WTC11 (cell line): ENCODE measurements at regions not wholly inside any gene's neighbourhood (a gene's known extent, or its start where the extent isn't known, plus 50 kb on each side); places are given as distances from the start of the nearest gene placed in this dataset.

Experiments
- ATAC-seq: fragments of 200-7000 bp; cut with Tn5 transposase; 2 replicates; pipeline ENCODE4 v1.10.0; 2021; ENCODE audit warnings: mild to moderate bottlenecking, moderate library complexity
- CTCF ChIA-PET: fragments of 300-600 bp; sonication (Branson Sonifier 250); formaldehyde crosslinking; loops from one replicate; lab custom pipeline; 2021; ENCODE audit warnings: antibody characterized with exemption; lab: Charles Lee
- POLR2A ChIA-PET: fragments of 350-600 bp; sonication (Branson Sonifier 250); formaldehyde crosslinking; loops from one replicate; lab custom pipeline; 2021; ENCODE audit warnings: antibody characterized with exemption; lab: Charles Lee
- DNase-seq: peaks from one replicate; pipeline ENCODE4 v3.0.0; 2021; ENCODE audit warnings: low spot score
- H3K27ac Mint-ChIP-seq: 2 replicates; pipeline ENCODE4 v1.8.0; 2021; ENCODE audit warnings: mixed read lengths
- H3K27me3 Mint-ChIP-seq: 2 replicates; pipeline ENCODE4 v1.8.0; 2021; ENCODE audit warnings: low read depth, mild to moderate bottlenecking, moderate library complexity, mixed read lengths
- H3K36me3 Mint-ChIP-seq: 2 replicates; pipeline ENCODE4 v1.8.0; 2021; ENCODE audit warnings: mixed read lengths
- H3K4me1 Mint-ChIP-seq: 2 replicates; pipeline ENCODE4 v1.8.0; 2022; ENCODE audit warnings: mixed read lengths
- H3K4me3 Mint-ChIP-seq: 2 replicates; pipeline ENCODE4 v1.8.0; 2021; ENCODE audit warnings: mild to moderate bottlenecking, moderate library complexity, mixed read lengths
- H3K9me3 Mint-ChIP-seq: 2 replicates; pipeline ENCODE4 v1.8.0; 2021; ENCODE audit warnings: mixed read lengths
- AR ChIP-seq: fragments of 250-450 bp; sonication (Bioruptor Pico); IDR thresholded peaks from 2 replicates; pipeline ENCODE4 v1.9.0; 2021; ENCODE audit warnings: mild to moderate bottlenecking
- ATF2 ChIP-seq: sonication (generic); formaldehyde crosslinking; IDR thresholded peaks from 2 replicates; pipeline ENCODE4 v1.8.1; 2022; ENCODE audit warnings: low read depth, missing genetic modification reagents, borderline replicate concordance
- EMX1 ChIP-seq: fragments of 250-450 bp; sonication (Bioruptor Pico); IDR thresholded peaks from 2 replicates; pipeline ENCODE4 v1.8.0; 2021; ENCODE audit warnings: mild to moderate bottlenecking
- ETV6 ChIP-seq: sonication (generic); formaldehyde crosslinking; IDR thresholded peaks from 2 replicates; pipeline ENCODE4 v1.8.1; 2022; ENCODE audit warnings: mild to moderate bottlenecking, missing genetic modification reagents
- FOXJ3 ChIP-seq: sonication (generic); formaldehyde crosslinking; IDR thresholded peaks from 2 replicates; pipeline ENCODE4 v1.9.0; 2021; ENCODE audit warnings: missing genetic modification reagents, mild to moderate bottlenecking, borderline replicate concordance
- JUN ChIP-seq: sonication (generic); formaldehyde crosslinking; IDR thresholded peaks from 2 replicates; pipeline ENCODE4 v1.8.0; 2023; ENCODE audit warnings: mild to moderate bottlenecking, missing genetic modification reagents
- NFATC4 ChIP-seq: fragments of 250-450 bp; sonication (Bioruptor Pico); IDR thresholded peaks from 2 replicates; pipeline ENCODE4 v1.9.0; 2021; ENCODE audit warnings: mild to moderate bottlenecking
- OVOL2 ChIP-seq: fragments of 250-450 bp; sonication (Bioruptor Pico); IDR thresholded peaks from 2 replicates; pipeline ENCODE4 v1.9.0; 2021; ENCODE audit warnings: mild to moderate bottlenecking, borderline replicate concordance
- PRRX2 ChIP-seq: fragments of 250-450 bp; sonication (Bioruptor Pico); IDR thresholded peaks from 2 replicates; pipeline ENCODE4 v1.8.0; 2021; ENCODE audit warnings: mild to moderate bottlenecking
- SMAD4 ChIP-seq: sonication (generic); formaldehyde crosslinking; IDR thresholded peaks from 2 replicates; pipeline ENCODE4 v1.8.0; 2022; ENCODE audit warnings: mild to moderate bottlenecking, missing genetic modification reagents
- SP1 ChIP-seq: sonication (generic); formaldehyde crosslinking; conservative IDR thresholded peaks from 2 replicates; pipeline ENCODE4 v1.8.1; 2022; ENCODE audit warnings: missing genetic modification reagents
- TCF7 ChIP-seq: sonication (generic); formaldehyde crosslinking; IDR thresholded peaks from 2 replicates; pipeline ENCODE4 v1.8.0; 2022; ENCODE audit warnings: mild to moderate bottlenecking, low read depth, missing genetic modification reagents, moderate library complexity
- TP53 ChIP-seq: sonication (generic); formaldehyde crosslinking; IDR thresholded peaks from 2 replicates; pipeline ENCODE4 v1.8.1; 2023; ENCODE audit warnings: mild to moderate bottlenecking, missing genetic modification reagents
- ZNF138 ChIP-seq: sonication (generic); formaldehyde crosslinking; conservative IDR thresholded peaks from 2 replicates; pipeline ENCODE4 v1.8.1; 2022; ENCODE audit warnings: mild to moderate bottlenecking, moderate library complexity, missing genetic modification reagents
- ZNF317 ChIP-seq: sonication (generic); formaldehyde crosslinking; IDR thresholded peaks from 2 replicates; pipeline ENCODE4 v1.8.1; 2023; ENCODE audit warnings: low read depth, mild to moderate bottlenecking, moderate library complexity, missing genetic modification reagents, borderline replicate concordance
- ZNF423 ChIP-seq: fragments of 250-450 bp; sonication (Bioruptor Pico); IDR thresholded peaks from 2 replicates; pipeline ENCODE4 v2.1.2; 2022; ENCODE audit warnings: mild to moderate bottlenecking, moderate library complexity
- ZNF671 ChIP-seq: fragments of 250-450 bp; sonication (Bioruptor Pico); IDR thresholded peaks from 2 replicates; pipeline ENCODE4 v1.8.0; 2021; ENCODE audit warnings: mild to moderate bottlenecking
- ZSCAN18 ChIP-seq: fragments of 250-450 bp; sonication (Bioruptor Pico); IDR thresholded peaks from 2 replicates; pipeline ENCODE4 v2.1.2; 2022; ENCODE audit warnings: mild to moderate bottlenecking, moderate library complexity
- TF ChIP-seq, protein P1 (sequence below): fragments of 250-450 bp; sonication (Bioruptor Pico); IDR thresholded peaks from 2 replicates; pipeline ENCODE4 v1.9.0; 2021; ENCODE audit warnings: mild to moderate bottlenecking, borderline replicate concordance
- TF ChIP-seq, protein P2 (sequence below): sonication (generic); formaldehyde crosslinking; IDR thresholded peaks from 2 replicates; pipeline ENCODE4 v1.8.1; 2023; ENCODE audit warnings: mild to moderate bottlenecking, missing genetic modification reagents, borderline replicate concordance
- TF ChIP-seq, protein P3 (sequence below): sonication (generic); formaldehyde crosslinking; IDR thresholded peaks from 2 replicates; pipeline ENCODE4 v1.8.1; 2023; ENCODE audit warnings: mild to moderate bottlenecking, missing genetic modification reagents, moderate library complexity
- TF ChIP-seq, protein P4 (sequence below): sonication (generic); formaldehyde crosslinking; conservative IDR thresholded peaks from 2 replicates; pipeline ENCODE4 v1.8.1; 2022; ENCODE audit warnings: mild to moderate bottlenecking, missing genetic modification reagents

GRCh38 chrX:82163701-82164100 is 961.8 kb downstream of the SH3BGRL start:
- CTCF ChIA-PET: no interaction called here
- Mint-ChIP-seq H3K27ac (no peak overlapping the region), H3K4me1 (no peaks in the 10 kb centered on the region), H3K4me3 (no peak overlapping the region), H3K9me3 (peaks cover 37% of the 10 kb centered on the region), H3K36me3 (peaks cover 13% of the 10 kb centered on the region), H3K27me3 (no peaks in the 10 kb centered on the region; the same call in 1 of the 2 replicates)
- POLR2A ChIA-PET: no interaction called here
- TF ChIP-seq ETV6 (CRISPR knock-in tag): no peak
- no peak for TF ChIP-seq ZNF423
- no peak for TF ChIP-seq TP53 (CRISPR knock-in tag)
- TF ChIP-seq, protein P1, sequence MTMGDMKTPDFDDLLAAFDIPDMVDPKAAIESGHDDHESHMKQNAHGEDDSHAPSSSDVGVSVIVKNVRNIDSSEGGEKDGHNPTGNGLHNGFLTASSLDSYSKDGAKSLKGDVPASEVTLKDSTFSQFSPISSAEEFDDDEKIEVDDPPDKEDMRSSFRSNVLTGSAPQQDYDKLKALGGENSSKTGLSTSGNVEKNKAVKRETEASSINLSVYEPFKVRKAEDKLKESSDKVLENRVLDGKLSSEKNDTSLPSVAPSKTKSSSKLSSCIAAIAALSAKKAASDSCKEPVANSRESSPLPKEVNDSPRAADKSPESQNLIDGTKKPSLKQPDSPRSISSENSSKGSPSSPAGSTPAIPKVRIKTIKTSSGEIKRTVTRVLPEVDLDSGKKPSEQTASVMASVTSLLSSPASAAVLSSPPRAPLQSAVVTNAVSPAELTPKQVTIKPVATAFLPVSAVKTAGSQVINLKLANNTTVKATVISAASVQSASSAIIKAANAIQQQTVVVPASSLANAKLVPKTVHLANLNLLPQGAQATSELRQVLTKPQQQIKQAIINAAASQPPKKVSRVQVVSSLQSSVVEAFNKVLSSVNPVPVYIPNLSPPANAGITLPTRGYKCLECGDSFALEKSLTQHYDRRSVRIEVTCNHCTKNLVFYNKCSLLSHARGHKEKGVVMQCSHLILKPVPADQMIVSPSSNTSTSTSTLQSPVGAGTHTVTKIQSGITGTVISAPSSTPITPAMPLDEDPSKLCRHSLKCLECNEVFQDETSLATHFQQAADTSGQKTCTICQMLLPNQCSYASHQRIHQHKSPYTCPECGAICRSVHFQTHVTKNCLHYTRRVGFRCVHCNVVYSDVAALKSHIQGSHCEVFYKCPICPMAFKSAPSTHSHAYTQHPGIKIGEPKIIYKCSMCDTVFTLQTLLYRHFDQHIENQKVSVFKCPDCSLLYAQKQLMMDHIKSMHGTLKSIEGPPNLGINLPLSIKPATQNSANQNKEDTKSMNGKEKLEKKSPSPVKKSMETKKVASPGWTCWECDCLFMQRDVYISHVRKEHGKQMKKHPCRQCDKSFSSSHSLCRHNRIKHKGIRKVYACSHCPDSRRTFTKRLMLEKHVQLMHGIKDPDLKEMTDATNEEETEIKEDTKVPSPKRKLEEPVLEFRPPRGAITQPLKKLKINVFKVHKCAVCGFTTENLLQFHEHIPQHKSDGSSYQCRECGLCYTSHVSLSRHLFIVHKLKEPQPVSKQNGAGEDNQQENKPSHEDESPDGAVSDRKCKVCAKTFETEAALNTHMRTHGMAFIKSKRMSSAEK (CRISPR knock-in tag): no peak
- TF ChIP-seq AR (CRISPR knock-in tag): no peak
- TF ChIP-seq ATF2 (CRISPR knock-in tag): no peak
- no peak for ATAC-seq
- no peak for DNase-seq

DNA sequence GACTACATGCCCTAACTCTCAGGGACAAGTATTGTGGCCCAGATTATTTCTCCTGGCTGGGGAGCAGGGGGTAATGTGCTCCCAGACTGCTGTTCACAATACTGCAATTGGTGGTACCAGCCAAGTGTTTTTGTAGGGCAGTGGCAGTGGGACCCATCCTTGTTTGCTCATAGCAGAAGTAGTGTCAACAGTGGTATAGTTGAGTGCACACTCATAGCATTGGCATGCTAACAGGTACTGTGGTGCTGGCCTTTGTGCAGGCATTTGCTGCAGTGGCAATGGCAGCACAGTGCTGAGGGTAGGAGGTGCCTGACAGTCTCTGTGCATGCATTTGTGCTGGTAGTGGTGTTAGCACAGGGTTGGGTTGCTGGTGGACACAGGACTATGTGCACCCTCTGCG is 995.0 kb downstream of the SH3BGRL start:
- ATAC-seq (no peak), DNase-seq (no peak)
- Mint-ChIP-seq H3K9me3 (peaks cover 12% of the 10 kb centered on the region; the same call in 1 of the 2 replicates), H3K27ac (no peak overlapping the region), H3K4me1 (no peaks in the 10 kb centered on the region), H3K4me3 (no peak overlapping the region), H3K36me3 (0 out of 2 replicates have a peak, but pooled peaks cover 4% of the 10 kb centered on the region), H3K27me3 (no peaks in the 10 kb centered on the region)
- ChIA-PET POLR2A (no interaction called here), CTCF (no interaction called here)
- TF ChIP-seq OVOL2 (CRISPR knock-in tag): no peak
- no peak for TF ChIP-seq JUN (CRISPR knock-in tag)
- TF ChIP-seq PRRX2 (CRISPR knock-in tag): no peak
- TF ChIP-seq TCF7: no peak
- TF ChIP-seq, protein P2, sequence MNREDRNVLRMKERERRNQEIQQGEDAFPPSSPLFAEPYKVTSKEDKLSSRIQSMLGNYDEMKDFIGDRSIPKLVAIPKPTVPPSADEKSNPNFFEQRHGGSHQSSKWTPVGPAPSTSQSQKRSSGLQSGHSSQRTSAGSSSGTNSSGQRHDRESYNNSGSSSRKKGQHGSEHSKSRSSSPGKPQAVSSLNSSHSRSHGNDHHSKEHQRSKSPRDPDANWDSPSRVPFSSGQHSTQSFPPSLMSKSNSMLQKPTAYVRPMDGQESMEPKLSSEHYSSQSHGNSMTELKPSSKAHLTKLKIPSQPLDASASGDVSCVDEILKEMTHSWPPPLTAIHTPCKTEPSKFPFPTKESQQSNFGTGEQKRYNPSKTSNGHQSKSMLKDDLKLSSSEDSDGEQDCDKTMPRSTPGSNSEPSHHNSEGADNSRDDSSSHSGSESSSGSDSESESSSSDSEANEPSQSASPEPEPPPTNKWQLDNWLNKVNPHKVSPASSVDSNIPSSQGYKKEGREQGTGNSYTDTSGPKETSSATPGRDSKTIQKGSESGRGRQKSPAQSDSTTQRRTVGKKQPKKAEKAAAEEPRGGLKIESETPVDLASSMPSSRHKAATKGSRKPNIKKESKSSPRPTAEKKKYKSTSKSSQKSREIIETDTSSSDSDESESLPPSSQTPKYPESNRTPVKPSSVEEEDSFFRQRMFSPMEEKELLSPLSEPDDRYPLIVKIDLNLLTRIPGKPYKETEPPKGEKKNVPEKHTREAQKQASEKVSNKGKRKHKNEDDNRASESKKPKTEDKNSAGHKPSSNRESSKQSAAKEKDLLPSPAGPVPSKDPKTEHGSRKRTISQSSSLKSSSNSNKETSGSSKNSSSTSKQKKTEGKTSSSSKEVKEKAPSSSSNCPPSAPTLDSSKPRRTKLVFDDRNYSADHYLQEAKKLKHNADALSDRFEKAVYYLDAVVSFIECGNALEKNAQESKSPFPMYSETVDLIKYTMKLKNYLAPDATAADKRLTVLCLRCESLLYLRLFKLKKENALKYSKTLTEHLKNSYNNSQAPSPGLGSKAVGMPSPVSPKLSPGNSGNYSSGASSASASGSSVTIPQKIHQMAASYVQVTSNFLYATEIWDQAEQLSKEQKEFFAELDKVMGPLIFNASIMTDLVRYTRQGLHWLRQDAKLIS (CRISPR knock-in tag): no peak
- no peak for TF ChIP-seq EMX1 (CRISPR knock-in tag)
- TF ChIP-seq NFATC4 (CRISPR knock-in tag): no peak
- no peak for TF ChIP-seq ZNF317 (CRISPR knock-in tag)
- TF ChIP-seq, protein P3, sequence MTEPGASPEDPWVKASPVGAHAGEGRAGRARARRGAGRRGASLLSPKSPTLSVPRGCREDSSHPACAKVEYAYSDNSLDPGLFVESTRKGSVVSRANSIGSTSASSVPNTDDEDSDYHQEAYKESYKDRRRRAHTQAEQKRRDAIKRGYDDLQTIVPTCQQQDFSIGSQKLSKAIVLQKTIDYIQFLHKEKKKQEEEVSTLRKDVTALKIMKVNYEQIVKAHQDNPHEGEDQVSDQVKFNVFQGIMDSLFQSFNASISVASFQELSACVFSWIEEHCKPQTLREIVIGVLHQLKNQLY: no peak
- no peak for TF ChIP-seq ZNF671 (CRISPR knock-in tag)
- TF ChIP-seq FOXJ3 (CRISPR knock-in tag): no peak
- no peak for TF ChIP-seq SP1 (CRISPR knock-in tag)
- TF ChIP-seq ZNF138: no peak
- TF ChIP-seq ZSCAN18 (CRISPR knock-in tag): no peak
- TF ChIP-seq SMAD4: no peak
- TF ChIP-seq, protein P4, sequence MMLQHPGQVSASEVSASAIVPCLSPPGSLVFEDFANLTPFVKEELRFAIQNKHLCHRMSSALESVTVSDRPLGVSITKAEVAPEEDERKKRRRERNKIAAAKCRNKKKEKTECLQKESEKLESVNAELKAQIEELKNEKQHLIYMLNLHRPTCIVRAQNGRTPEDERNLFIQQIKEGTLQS: no peak
